Endothelial cell of umbilical vein (primary cell): ENCODE measurements at regions not wholly inside any gene's neighbourhood (a gene's known extent, or its start where the extent isn't known, plus 50 kb on each side); places are given as distances from the start of the nearest gene placed in this dataset.

Experiments used
- MAX ChIP-seq: IDR thresholded peaks from 2 replicates; pipeline ENCODE4 v1.6.1; 2011; ENCODE audit not compliant: insufficient read depth, insufficient read length
- TF ChIP-seq, protein P1 (sequence below), 2 donors: IDR thresholded peaks; 1 replicate in 1 of 2; 2 replicates in 1 of 2; pipeline ENCODE4 v1.5.1; 2011; ENCODE audit warnings: low read length in 2 of 2, mild to moderate bottlenecking in 2 of 2, moderate library complexity in 2 of 2, control low read depth in 1 of 2, inconsistent platforms in 1 of 2, low read depth in 1 of 2; ENCODE audit not compliant: insufficient read depth in 1 of 2; ENCODE audit errors: extremely low read depth in 1 of 2

DNA sequence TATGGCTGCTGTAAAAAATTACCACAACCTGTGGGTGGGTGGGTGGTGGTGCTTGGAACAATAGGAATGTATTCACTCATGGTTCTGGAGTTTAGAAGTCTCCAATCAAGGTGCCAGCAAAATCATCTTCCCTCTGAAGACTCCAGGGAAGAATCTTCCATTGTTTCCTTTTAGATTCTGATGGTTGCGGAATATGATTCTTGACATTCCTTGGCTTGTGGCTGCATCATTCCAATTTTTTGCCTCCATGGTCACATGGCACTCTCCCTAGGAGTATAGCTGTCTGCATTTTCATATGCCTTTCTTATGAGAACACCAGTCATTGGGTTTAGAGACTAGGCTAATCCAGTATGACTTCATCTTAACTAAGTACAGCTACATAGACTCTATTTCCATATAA lies 401.0 kb downstream of the HS3ST3B1 start:
- no peak for TF ChIP-seq MAX
- TF ChIP-seq, protein P1, sequence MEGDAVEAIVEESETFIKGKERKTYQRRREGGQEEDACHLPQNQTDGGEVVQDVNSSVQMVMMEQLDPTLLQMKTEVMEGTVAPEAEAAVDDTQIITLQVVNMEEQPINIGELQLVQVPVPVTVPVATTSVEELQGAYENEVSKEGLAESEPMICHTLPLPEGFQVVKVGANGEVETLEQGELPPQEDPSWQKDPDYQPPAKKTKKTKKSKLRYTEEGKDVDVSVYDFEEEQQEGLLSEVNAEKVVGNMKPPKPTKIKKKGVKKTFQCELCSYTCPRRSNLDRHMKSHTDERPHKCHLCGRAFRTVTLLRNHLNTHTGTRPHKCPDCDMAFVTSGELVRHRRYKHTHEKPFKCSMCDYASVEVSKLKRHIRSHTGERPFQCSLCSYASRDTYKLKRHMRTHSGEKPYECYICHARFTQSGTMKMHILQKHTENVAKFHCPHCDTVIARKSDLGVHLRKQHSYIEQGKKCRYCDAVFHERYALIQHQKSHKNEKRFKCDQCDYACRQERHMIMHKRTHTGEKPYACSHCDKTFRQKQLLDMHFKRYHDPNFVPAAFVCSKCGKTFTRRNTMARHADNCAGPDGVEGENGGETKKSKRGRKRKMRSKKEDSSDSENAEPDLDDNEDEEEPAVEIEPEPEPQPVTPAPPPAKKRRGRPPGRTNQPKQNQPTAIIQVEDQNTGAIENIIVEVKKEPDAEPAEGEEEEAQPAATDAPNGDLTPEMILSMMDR (IDR thresholded peaks at IDR 0.05; ENCODE audit: extremely low read depth in 1 of 2, insufficient read depth in 1 of 2, low read depth in 1 of 2, low read length in 2 of 2), result no peak
